Thyroid gland (tissue), 4 donors: ENCODE measurements at regions not wholly inside any gene's neighbourhood (a gene's known extent, or its start where the extent isn't known, plus 50 kb on each side); places are given as distances from the start of the nearest gene placed in this dataset.

Experiments used
- CTCF ChIP-seq, 6 experiments: fragments of 200-600 bp in 3 of 6; fragments of 450-650 bp in 3 of 6; sonication (generic) in 3 of 6; IDR thresholded peaks; one replicate each; pipeline ENCODE4 v1.5.1; 2016 to 2019; ENCODE audit warnings: antibody characterized with exemption in 6 of 6, mild to moderate bottlenecking in 2 of 6, inconsistent platforms in 1 of 6, moderate library complexity in 1 of 6
- POLR2A ChIP-seq, 2 donors: fragments of 450-650 bp; IDR thresholded peaks; one replicate each; pipeline ENCODE4 v1.6.1; 2017; ENCODE audit warnings: antibody characterized with exemption in 2 of 2, mild to moderate bottlenecking in 2 of 2, moderate library complexity in 1 of 2

- TF ChIP-seq CTCF (IDR thresholded peaks at IDR 0.05) (no peak), POLR2A (IDR thresholded peaks at IDR 0.05) (no peak)
These were observed 128.5 kb downstream of the WIF1 start for GRCh38 chr12:64992641-64993040.
